Daoy (cell line): ENCODE measurements at regions not wholly inside any gene's neighbourhood (a gene's known extent, or its start where the extent isn't known, plus 50 kb on each side); places are given as distances from the start of the nearest gene placed in this dataset.
"Not testable (repeated sequence)": the region's sequence is repeated elsewhere in the genome, so short reads cannot be mapped to it uniquely, and the experiment has no call there.

Source experiments
- DNase-seq: peaks from one replicate; pipeline ENCODE4 v3.0.0-alpha.2; 2015; ENCODE audit warnings: low read depth

DNA sequence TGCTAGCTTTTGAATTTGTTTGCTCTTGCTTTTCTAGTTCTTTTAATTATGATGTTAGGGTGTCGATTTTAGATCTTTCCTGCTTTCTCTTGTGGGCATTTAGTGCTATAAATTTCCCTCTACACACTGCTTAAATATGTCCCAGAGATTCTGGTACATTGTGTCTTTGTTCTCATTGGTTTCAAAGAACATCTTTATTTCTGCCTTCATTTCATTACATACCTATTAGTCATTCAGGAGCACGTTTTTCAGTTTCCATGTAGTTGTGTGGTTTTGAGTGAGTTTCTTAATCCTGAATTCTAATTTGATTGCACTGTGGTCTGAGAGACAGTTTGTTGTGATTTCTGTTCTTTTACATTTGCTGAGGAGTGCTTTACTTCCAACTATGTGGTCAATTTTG lies 51.2 kb upstream of the MB21D2 start:
- DNase-seq: not testable (repeated sequence)

DNA sequence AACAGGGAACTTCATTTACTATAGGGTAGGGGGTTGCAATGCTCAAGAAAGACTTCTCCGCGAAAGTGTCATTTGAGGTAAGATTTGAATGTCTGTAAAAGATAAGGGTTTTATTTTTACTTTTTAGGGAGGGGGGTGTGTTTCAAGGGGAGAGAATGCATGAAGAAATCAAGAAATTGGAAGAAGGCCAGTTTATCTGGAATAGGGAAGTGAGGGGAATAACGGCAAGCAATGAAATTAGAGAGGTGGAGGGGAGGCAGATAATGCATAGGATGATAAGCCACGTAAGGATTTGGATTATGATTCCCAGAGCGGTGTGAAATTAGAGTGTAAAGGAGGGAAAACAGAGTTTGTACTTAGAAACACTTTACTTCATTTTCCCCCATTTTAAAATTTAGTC lies 63.0 kb upstream of the MB21D2 start:
- no peak for DNase-seq

DNA sequence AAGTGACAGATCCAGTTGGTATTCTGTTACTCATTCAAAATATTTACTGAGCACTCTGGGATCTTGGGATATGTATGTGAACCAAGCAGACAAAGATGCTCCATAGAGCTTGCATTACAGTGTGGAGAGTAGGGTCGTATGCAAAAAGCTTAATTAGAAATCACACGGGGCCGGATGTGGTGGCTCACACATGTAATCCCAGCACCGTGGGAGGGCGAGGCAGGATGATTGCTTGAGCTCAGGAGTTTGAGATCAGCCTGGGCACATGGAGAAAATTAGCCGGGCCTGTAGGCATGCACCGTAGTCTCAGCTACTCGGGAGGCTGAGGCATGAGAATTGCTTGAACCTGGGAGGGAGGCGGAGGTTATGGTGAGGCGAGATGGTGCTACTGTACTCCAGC lies 68.7 kb upstream of the MB21D2 start:
- peak; percentile 80 for DNase-seq

DNA sequence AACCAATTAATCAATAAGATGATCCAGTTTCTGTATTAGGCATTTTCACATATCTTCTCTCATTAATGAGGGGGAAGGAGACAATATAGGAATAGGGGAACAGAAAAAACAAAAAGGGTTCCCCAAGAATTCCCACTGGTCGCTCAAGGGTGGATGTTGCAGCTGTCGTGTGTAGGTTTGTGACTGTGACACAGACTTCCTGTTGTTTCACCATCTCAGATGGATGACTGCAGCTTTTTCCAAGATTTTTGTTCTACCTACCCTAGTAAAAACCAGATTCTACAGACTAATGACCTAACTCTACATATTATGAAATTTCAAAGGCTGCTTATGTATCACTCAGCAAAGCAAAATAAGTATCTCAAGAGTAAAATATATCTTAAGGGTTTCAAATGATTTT lies 73.7 kb upstream of the MB21D2 start:
- no peak for DNase-seq

- DNase-seq: no peak
Observed at GRCh38 chr3:192992361-192992760, 74.7 kb upstream of the MB21D2 start.

DNA sequence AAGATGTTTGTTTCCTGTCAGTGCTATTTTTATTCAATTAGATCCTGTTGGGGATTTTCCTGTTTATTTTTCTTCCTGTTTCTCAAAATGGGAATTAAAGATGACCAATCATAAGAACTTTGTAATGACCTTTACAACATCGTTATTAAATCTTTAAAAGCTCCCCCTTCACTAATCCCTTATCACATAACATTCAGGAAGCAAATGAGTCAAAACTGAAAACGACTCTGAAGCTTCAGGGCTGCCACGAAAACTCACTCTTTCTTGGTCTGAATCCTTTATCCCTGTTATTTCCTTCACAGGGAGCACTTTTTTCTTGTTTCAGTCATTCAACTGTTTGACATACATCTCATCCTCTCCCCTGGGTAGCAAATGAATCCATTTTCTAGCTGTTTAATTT lies 75.8 kb upstream of the MB21D2 start:
- DNase-seq: no peak

GRCh38 chr3:193001113-193001512 lies 83.5 kb upstream of the MB21D2 start:
- peak; percentile 12 for DNase-seq

- not testable (repeated sequence) for DNase-seq
Observed at GRCh38 chr3:193003624-193004023, 86.0 kb upstream of the MB21D2 start.

DNA sequence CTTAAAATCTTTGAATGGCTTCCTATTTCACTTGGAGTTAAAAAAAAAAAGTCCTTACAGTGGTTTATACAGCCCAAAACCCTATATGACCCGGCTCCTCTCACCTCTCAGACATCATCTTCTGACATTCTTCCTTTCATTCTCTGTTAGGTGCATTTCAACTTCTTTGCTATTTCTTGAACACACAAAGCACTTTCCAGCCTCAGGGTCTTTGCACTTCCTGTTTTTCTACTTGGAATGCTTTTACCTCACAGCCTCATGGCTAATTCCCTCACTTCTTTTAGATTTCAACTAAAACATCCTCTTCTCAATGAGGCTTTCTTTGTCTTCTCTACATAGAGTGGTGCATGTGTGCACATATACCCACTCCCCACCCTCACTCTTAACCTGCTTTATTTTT lies 91.0 kb upstream of the MB21D2 start:
- DNase-seq: no peak

GRCh38 chr3:193010191-193010590 lies 92.5 kb upstream of the MB21D2 start:
- DNase-seq: no peak

- no peak for DNase-seq
Observed at GRCh38 chr3:193011958-193012357, 94.3 kb upstream of the MB21D2 start.

DNA sequence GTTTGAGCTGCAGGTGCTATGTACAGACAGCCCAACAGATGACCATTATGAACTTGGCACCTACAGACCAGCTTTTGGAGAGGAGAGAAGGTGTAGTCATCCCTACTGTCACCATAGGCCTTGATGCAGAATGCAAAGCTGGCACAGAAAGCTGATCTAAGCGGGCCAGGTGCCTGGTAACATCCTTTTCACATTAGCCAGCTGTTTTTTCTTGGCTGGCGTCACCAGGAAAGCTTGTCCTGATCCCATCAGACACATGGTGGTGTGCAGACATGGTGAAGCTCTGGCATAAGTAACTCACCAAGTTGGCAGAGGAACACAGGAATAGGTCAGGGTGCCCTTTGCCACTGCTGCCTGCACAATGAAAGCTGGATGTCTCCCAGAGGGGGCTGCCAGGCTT lies 97.2 kb upstream of the MB21D2 start:
- no peak for DNase-seq

GRCh38 chr3:193016437-193016901 lies 98.8 kb upstream of the MB21D2 start:
- peak; percentile 61 for DNase-seq

- DNase-seq: no peak
Observed at GRCh38 chr3:193021506-193022010, 103.9 kb upstream of the MB21D2 start.

DNA sequence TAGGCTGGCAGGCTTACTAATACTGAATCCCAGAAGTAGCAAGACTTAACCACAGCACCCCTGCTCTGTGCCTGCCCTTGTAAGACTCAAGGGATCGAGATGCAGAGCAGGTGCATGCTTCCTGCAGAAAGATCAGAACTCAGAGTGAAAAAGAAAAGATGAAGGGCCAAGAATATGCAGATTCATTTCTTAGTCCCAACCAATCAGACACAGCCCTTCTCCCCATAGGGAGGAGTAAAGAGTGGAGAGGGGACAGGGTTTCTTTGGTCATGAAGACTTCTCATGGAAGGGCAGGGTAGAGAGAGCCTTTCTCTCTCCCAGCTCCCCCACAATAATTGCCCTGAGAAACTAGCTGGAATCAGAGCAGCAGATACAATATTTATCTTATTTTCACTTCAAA lies 105.6 kb upstream of the MB21D2 start:
- no peak for DNase-seq

- no peak for DNase-seq
Observed at GRCh38 chr3:193028258-193028657, 110.6 kb upstream of the MB21D2 start.

- DNase-seq: peak; percentile 34
Observed at GRCh38 chr3:193029800-193030199, 112.1 kb upstream of the MB21D2 start.

DNA sequence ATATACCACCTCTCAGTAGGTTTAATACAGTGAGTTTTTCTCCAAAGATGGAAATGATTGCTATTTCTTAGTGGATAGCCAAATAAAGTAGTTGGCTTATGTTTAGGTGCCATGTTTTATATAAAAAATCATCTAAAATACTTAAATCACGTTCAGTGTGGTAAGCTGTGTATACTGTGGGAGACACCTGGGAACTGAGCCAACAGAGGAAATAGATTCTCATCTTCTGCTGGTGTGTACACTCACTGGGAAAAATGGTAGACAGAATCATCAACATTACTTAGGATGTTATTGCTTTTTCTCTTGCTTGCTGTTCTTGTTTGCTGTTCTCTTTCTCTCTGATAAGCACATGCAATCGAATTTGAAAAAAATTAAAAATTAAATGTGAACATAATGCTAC lies 112.6 kb upstream of the MB21D2 start:
- DNase-seq: peak; percentile 53

DNA sequence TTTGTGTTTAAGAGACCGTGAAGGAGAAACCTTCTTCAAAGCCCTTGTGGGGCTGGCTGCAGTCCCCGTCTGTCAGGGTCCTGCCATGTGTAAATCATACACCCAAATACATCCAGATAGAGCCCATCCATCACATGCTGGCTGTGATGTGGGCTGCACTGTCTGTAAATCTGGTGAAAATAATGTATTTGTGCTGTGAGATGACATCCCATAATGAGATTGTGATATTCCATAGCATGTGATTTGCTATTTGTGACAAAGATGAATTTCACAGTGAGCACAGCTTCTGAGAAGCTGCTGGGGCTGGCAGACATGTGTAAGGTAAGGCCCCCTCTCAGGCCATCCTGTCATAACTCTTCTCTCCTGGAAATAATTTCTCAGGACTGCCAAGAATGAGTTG lies 114.3 kb upstream of the MB21D2 start:
- DNase-seq: no peak

DNA sequence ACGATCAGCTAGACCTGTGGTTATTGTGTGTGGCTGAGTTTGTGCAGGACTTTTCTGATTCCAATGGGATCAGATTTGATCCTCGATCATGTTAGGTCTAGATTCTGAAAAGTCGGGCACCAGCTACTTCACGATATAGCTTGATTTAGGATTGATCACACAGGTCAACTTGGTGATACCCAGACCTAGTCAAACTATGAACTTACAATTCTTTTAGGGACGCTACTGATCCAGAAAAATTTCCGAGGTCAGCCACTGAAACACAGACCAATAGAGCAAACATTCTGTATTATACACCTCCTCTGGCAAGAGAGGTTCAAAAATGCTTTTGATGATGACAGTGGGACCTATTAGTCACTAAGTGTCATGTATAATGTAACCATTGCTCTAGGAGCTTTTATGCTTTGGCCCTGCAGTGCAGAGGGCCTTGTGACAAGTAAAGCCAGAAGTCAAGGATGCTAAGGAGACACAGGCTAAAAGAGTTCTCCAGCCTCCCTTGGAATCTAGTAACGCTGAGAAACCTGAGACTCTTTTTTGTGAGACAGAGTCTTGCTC lies 115.6 kb upstream of the MB21D2 start:
- no peak for DNase-seq

DNA sequence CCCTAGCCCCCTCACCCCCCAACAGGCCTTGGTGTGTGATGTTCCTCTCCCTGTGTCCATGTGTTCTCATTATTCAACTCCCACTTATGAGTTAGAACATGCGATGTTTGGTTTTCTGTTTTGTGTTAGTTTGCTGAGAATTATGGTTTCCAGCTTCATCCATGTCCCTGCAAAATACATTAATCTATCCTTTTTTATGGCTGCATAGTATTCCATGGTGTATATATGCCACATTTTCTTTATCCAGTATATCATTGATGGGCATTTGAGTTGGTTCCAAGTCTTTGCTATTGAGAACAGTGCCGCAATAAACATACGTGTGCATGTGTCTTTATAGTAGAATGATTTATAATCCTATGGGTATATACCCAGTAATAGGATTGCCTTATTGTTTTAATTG lies 120.2 kb upstream of the MB21D2 start:
- not testable (repeated sequence) for DNase-seq

GRCh38 chr3:193039058-193039457 lies 121.4 kb upstream of the MB21D2 start:
- no peak for DNase-seq

DNA sequence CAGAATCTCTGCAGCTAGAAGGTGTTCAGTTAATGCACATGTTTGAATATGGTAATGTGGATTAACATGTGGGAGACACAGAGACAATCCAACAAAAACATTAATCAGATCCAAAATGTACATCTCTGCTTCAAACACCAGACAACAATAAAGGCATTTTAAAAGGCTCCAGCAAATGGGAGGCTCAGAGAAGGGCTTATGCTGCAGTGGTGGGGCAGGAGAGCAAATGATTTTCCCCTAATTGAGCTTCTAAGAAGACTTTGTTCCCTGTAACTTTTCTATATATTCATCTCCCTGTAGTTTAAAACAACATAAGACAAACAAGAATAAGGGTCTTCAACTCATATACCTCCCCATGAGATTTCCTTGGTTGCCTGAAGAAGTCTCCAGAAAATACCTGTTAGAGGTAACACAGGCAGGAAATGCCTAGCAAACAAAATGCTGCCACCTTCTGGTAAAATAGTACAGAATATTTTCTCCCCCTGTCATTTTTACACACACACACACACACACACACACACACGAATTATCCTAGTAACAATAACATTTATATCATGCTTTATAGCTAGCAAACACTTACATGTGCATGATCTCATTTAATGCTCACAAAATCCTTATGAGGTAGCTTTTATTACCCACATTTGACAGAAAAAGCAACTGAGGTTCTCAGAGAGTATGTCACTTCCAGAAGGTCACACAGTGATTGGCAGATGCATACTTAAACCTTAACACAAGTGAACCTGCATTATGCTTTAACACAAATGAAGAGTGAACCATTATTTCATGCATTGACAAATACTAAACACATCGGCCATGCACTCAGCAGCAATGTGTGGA lies 123.4 kb upstream of the MB21D2 start:
- DNase-seq: peak; percentile 28
